Cardiac muscle cell (in vitro differentiated cells and primary cell): ENCODE measurements at regions not wholly inside any gene's neighbourhood (a gene's known extent, or its start where the extent isn't known, plus 50 kb on each side); places are given as distances from the start of the nearest gene placed in this dataset.

ENCODE experiments used
- DNase-seq, 2 donors: peaks; one replicate each; pipeline versions ENCODE4 v3.0.0 to v3.0.0-alpha.2; 2010 to 2017; ENCODE audit warnings: low read depth in 1 of 2, low spot score in 1 of 2
- H3K27ac ChIP-seq: fragments of 200-600 bp; sonication (generic); 2 replicates; pipeline ENCODE4 v1.5.1; 2016
- H3K27me3 ChIP-seq: fragments of 200-600 bp; sonication (generic); 2 replicates; pipeline ENCODE4 v1.6.0; 2016; ENCODE audit warnings: control low read depth
- H3K36me3 ChIP-seq: fragments of 200-600 bp; sonication (generic); 2 replicates; pipeline ENCODE4 v1.5.1; 2016; ENCODE audit warnings: control low read depth
- H3K4me1 ChIP-seq: fragments of 200-600 bp; sonication (generic); 2 replicates; pipeline ENCODE4 v1.8.1; 2017; ENCODE audit warnings: low read depth, mild to moderate bottlenecking, mixed run types
- H3K4me3 ChIP-seq: fragments of 200-600 bp; sonication (generic); 2 replicates; pipeline ENCODE4 v1.5.1; 2016; ENCODE audit warnings: mild to moderate bottlenecking
- H3K9me3 ChIP-seq: fragments of 200-600 bp; sonication (generic); 2 replicates; pipeline ENCODE4 v1.5.1; 2017; ENCODE audit warnings: low read depth, mild to moderate bottlenecking, control low read depth
- TF ChIP-seq, protein P1 (sequence below): IDR thresholded peaks from 2 replicates; pipeline ENCODE4 v1.5.1; 2012; ENCODE audit warnings: low read depth, mild to moderate bottlenecking, low read length

GRCh38 chrX:8346060-8346459 is 118.6 kb upstream of the VCX3B start:
- Histone ChIP-seq H3K27ac (no peak overlapping the region), H3K9me3 (no peaks in the 10 kb centered on the region), H3K27me3 (no peaks in the 10 kb centered on the region), H3K4me1 (no peaks in the 10 kb centered on the region), H3K4me3 (no peak overlapping the region), H3K36me3 (no peaks in the 10 kb centered on the region)
- TF ChIP-seq, protein P1, sequence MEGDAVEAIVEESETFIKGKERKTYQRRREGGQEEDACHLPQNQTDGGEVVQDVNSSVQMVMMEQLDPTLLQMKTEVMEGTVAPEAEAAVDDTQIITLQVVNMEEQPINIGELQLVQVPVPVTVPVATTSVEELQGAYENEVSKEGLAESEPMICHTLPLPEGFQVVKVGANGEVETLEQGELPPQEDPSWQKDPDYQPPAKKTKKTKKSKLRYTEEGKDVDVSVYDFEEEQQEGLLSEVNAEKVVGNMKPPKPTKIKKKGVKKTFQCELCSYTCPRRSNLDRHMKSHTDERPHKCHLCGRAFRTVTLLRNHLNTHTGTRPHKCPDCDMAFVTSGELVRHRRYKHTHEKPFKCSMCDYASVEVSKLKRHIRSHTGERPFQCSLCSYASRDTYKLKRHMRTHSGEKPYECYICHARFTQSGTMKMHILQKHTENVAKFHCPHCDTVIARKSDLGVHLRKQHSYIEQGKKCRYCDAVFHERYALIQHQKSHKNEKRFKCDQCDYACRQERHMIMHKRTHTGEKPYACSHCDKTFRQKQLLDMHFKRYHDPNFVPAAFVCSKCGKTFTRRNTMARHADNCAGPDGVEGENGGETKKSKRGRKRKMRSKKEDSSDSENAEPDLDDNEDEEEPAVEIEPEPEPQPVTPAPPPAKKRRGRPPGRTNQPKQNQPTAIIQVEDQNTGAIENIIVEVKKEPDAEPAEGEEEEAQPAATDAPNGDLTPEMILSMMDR = no peak
- DNase-seq = no peak

DNA sequence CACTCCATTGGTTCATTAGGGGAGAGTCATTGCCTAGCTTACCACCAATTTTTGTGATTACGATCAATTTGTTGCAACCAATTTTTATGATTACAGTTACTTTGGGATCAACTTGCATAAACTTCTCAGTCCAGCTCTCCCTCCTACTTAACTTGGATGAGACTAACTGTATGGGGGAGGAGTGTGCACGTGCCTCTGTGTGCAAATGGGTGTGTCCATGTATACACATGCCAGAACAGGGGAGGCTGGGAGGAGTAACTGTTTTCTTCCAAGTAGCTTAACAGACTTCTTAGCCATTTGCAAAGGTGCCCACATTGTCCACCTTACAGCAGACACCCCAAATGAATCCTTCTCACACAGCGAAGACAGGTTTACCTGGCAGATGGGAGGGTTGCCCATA is 117.7 kb upstream of the VCX3B start:
- no peak for DNase-seq
- TF ChIP-seq, protein P1 = no peak
- Histone ChIP-seq H3K9me3 (no peaks in the 10 kb centered on the region), H3K4me1 (no peaks in the 10 kb centered on the region), H3K36me3 (no peaks in the 10 kb centered on the region), H3K27me3 (no peaks in the 10 kb centered on the region), H3K27ac (no peak overlapping the region), H3K4me3 (no peak overlapping the region)

GRCh38 chrX:8349816-8350544 is 114.7 kb upstream of the VCX3B start:
- H3K27me3 ChIP-seq = no peaks in the 10 kb centered on the region
- no peaks in the 10 kb centered on the region for H3K36me3 ChIP-seq
- no peaks in the 10 kb centered on the region for H3K4me1 ChIP-seq
- no peak overlapping the region for H3K4me3 ChIP-seq
- no peak overlapping the region for H3K27ac ChIP-seq
- TF ChIP-seq, protein P1 = no peak
- DNase-seq = no peak
- H3K9me3 ChIP-seq = no peaks in the 10 kb centered on the region

DNA sequence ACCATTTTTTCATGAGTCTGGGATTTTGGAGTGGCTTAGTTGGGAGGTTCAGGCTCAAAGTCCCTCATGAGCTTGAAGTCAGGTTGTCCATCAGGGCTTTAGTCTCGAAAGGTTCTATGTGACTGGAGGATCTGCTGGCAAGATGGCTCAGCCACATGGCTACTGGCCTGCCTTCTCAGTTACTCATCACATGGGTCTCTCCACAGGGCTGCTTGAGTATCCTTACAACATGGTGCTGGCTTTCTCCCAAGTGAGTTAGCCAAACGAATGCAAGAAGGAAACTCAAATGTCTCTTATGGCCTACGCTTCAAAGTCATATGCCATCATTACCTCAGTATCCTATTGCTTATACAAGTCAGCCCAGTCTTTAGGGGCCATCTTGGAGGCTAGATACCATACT is 106.3 kb upstream of the VCX3B start:
- no peak overlapping the region for H3K4me3 ChIP-seq
- no peak for DNase-seq
- H3K4me1 ChIP-seq = no peaks in the 10 kb centered on the region
- H3K36me3 ChIP-seq = no peaks in the 10 kb centered on the region
- TF ChIP-seq, protein P1 = no peak
- H3K27me3 ChIP-seq = no peaks in the 10 kb centered on the region
- no peaks in the 10 kb centered on the region for H3K9me3 ChIP-seq
- no peak overlapping the region for H3K27ac ChIP-seq

DNA sequence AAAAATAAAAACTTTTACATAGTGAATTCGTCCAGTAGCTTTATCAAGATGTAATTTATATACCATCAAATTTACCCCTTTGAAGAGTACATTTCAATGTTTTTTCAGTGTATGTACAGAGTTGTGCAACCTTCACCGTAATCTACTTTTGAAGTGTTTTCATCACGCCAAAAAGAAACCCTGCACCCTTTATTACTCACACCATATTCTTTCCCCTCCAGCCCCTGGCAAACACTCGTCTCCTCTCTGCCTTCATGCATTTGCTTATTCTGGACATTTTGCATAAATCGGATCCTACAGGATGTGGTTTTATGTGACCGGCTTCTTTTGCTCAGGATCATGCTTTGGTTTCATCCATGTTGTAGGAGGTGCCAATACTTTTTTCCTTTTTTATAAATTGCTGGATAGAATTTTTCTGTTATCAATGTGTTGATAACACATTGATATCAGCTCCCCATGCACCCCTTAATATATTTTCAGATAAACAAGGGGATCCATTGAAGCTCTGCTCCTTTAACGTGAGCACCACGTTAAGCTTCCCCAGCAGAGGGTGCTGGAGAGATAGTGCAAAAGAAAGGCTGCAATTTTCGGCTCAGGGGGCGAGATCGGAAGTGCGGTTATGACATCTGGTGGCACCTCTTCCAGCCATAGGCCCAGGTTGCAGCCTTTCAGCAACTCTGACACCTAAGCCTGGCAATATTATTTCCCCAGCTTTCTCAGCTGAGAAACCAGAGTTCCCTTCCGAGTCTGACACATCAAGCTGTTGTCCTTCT is 100.1 kb upstream of the VCX3B start:
- Histone ChIP-seq H3K4me1 (no peaks in the 10 kb centered on the region), H3K36me3 (no peaks in the 10 kb centered on the region), H3K4me3 (no peak overlapping the region), H3K27ac (no peak overlapping the region), H3K9me3 (no peaks in the 10 kb centered on the region), H3K27me3 (no peaks in the 10 kb centered on the region)
- TF ChIP-seq, protein P1 = peak; percentile 44
- peak; percentile 35 to 63 for DNase-seq
